ENCODE measurements at regions not wholly inside any gene's neighbourhood (a gene's known extent, or its start where the extent isn't known, plus 50 kb on each side); places are given as distances from the start of the nearest gene placed in this dataset.

DNA sequence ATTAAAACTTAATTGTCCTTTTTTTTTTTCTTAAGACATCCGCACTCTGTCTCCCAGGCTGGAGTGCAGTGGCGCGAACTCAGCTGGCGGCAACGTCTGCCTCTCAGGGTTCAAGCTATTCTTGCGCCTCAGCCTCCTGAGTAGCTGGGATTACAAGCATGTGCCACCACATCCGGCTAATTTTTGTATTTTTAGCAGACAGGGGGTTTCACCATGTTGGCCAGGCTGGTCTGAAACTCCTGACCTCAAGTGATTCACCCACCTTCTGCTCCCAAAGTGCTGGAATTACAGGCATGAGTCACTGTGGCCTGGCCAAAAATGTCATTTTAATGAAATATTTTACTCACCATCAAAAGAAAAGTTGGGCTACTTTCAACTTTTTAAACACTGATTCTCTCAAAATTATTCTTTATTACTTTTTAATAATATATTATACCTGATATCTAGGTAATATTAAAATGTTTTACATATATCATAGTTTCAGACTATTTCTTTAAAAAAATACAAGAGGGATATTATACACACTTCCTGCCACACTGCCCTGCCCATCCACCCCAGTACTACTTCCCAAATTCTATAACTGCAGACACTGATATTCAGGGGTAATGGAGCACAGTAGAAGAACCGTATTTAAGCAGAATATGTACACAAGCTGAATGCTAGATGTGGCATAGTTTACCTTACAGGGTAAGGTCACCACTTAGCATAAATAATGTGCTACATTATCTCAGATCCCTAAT, 723.9 kb upstream of the ZNF385D start:
- DNase-seq (ENCODE audit: low spot score): no peak

DNA sequence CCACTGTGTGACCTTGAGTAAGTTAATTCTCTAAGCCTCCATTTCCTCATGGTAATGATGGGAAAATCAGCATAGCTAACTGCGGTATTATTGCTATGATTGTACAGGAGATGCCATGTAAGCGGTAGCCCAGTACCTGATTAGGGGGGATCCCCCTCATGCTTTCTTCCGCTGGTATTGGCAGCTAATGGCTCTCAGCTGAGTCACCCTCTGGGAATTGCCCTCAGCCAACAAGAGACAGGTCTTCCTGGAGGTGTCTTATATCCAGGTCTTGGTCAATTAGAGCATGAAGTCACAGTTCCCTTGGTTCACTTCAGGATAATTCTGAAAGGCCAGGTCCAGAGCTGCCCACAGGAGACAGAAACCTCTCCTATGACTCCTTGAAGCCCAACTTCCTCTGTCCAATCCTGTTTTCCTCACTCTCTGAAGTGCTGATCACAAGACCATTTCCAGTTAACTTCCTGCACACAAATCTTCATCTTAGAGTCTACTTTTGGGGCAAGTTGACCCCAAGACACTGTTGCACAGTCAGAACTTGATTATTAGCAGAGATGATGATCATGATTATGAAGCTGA, 724.7 kb upstream of the ZNF385D start:
- DNase-seq (ENCODE audit: low spot score): no peak

DNA sequence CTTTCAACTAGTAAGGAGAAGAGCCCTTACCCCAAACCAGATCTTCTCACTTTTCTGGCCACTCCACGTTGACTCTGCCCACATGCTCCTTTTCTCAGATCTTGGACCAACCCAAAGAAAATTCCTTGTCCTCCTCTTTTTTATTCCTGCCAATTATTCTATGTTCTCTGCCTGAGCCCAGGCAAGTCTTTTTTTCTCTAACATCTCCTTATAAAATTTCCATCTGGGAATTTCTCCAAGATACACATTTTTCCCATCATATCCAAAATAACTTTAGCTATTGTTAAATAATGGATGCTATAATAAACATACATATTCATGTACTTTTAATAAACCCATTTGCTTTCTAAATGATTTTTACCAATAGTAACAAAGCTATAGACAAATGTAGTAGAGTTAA, 726.0 kb upstream of the ZNF385D start:
- DNase-seq (ENCODE audit: low spot score): no peak

DNA sequence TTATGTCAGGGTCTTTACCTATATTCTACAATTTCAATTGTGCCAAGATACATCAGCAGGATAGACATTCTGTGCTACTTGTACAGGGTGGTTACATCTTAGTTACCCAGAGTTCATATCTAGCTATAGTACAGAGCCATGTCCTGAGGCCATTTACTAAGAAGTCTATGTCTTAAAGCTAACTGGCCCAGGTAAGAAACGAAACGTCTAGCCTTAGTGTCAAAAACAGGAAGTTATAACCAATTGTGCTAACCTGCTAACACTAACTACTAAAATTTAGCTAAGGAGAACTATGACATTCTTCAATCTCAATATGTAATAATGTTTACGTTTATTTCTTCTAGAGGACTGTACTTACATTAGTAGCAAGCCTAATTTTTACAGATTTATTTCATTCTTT, 717.2 kb upstream of the UBE2E2 start:
- no peak for DNase-seq (ENCODE audit: low spot score)

DNA sequence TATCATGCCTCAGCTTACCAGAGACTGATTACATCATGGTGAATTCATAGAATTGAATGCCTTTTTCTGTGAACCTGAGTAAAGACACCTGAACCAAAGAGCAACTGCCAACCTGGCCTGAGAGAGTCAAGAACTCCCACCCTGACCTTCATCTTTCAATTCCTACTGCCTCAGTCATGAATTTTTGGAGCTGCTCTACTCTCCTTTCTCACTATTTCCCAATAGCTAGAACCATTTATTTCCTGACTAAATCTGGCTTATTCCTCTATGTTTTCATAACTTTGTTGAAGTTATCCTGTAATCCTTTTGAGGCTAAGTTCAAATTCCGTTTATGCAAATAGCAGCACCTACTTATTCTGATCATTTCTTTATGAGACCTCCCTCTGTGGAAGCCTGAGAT, 712.4 kb upstream of the UBE2E2 start:
- DNase-seq (ENCODE audit: low spot score): no peak

DNA sequence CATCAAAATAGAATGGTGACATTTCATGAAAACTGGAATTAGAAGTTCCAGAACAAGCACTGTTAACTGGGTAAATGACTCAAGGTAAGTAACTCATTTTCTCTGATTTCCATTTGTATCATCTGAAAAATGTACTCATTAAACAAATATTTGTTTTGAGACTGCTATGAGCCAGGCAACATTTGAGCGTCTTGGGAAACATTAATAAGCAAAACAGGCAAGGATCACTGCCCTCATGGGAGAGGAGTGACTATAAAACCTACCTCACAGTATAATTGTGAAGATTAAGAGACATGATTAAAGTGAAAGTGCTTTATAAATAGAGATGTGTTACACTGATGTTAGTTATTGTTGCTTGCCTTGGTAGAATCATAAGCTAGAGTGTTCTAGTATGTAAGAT, 711.8 kb upstream of the UBE2E2 start:
- DNase-seq (ENCODE audit: low spot score): no peak

DNA sequence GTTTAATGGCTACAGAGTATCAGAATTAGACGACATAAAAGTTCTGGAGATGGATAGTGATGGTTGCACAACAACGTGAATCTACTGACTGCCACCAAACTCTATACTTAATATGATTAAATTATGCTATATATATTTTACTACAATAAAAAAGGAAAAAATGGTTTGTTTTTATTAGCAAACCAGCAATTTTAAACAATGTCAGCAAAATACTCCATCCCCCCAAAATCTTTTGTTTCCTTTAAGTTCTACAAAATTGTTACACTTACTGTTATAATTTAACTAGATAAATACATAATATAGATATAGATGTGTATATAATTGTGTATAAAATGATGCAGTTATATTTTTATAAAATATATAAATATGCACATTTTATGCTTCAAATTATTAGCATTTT, 710.8 kb upstream of the UBE2E2 start:
- no peak for DNase-seq (ENCODE audit: low spot score)

DNA sequence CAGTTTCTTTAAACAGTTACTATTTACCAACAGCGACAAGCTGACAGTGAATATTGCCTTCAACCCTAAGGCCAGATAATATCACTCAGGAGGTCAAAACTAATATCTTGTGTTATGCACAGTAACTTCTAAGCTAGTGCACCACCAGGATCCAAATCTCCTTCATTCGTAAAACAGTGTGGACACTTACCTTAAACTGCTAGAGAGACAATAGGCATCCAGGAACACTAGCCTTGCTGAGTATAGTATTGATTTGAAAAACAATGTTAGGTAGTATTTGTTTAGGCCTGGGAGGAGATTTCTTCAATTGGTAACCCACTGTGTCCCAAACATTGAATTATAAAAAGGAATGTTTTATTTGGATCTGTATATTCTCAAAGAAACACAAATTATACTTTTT, 707.9 kb upstream of the UBE2E2 start:
- no peak for DNase-seq (ENCODE audit: low spot score)

DNA sequence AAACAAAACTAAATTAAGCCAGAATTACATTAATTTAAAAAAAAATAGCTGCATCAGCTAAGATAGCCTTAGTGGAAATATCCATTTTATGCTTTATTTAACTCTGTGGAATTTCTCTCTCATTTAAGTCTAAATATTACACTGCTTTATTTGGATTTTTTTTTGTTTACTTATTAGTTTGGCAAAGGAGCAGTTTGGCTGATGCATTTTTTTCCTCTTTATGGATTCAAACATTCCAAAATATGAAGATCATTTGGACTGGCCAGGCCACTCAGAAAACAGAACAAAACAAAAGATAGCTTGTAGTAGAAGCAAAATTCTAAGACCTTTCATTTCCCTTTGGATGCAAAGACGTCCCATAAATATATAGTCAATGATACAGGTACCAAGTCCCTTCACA, 707.3 kb upstream of the UBE2E2 start:
- DNase-seq (ENCODE audit: low spot score): no peak

DNA sequence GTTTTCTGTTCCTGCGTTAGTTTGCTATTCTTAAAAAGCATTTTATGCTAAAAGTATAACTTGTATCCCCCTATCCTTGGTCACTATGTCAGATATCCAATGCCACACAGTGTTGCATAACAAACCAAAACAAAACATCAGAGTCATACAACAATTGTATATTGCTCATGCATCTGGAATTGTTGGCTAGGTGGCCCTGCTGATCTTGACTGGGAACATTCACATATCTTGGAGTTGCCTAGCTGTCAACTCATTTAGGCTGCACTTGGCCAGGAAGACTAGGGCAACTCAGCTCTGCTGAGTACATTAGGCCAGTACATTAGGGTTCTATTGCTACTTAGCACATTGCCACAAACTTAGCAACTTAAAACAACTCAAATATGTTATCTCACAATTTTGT, 706.5 kb upstream of the UBE2E2 start:
- DNase-seq (ENCODE audit: low spot score): no peak

DNA sequence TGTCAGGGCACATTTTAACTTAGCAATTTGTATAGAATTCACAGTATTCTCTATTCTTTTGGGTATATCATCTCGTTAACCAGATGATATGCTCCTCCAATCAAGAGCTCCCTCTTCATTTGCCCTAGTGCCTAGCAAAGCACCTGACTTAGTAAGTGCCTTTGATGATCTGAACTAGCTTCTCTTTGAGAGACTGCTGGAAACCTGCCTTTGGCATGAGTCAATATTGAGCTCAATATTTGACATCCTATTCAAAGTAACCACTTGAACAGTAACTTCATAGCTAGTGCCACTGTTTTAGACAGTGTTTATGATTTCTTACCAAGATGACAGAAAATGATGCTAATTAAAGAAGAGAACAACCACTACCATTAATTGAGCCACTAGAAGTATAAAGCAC, 696.3 kb upstream of the UBE2E2 start:
- no peak for DNase-seq (ENCODE audit: low spot score)

DNA sequence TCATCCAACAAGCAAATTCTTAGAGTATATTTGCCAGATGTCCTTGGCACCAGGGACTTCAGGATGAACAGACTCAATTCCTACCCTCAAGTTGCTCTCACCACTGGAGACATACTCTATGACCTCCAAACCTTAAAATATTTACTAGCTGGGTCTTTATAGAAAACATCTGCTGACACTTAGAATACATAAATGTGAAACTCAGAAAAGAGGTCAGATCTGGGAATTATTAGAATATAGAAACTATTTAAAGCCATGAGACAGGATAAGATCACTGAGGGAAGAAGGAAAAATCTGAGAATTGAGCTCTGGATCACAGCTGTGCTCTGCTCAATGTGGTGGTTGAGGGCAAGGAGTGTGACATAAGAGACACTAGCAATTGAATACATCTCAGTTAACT, 695.4 kb upstream of the UBE2E2 start:
- no peak for DNase-seq (ENCODE audit: low spot score)

DNA sequence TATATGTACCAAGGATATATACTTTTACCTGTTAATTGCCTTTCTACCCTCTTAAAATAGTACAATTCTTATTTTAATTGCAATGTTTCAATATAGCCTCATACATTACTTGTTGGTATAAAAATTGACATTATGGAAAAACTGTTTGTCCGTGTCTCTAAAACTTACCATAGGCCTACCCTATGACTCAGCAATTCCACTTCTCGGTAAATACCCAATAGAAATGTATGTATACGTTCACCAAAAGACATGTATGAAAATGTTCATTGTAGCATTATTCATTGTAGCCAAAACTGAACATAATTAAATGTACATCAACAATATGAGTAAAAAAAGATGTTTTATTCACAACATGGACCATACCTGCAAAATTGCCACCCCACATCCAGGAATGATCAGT, 679.2 kb upstream of the UBE2E2 start:
- no peak for DNase-seq (ENCODE audit: low spot score)

DNA sequence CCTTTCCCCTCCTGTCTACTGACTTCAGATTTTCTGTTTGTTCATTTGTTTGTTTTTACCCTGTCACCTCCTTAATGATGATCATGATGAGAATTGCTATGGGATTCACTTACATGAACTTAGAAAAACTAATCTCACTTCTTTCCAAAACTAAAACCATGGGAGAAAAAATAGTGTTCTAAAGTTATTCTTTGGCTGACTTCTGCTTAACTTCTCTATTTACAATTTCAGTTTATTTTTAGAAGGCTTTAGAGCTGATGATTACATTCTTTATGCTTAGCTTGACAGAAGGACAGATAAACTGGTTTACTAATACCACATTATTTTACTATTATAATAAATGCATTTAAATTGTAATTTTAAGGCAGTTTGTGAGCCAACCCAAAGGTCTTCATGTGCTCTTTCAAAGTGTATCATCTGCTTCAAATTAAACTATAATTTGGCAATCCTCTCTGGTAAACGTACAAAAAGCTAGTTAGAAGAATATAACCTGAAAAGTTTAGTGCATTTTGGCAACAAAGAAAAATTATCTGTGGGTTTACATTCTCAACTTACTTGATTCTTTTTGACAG, 676.8 kb upstream of the UBE2E2 start:
- no peak for DNase-seq (ENCODE audit: low spot score)

DNA sequence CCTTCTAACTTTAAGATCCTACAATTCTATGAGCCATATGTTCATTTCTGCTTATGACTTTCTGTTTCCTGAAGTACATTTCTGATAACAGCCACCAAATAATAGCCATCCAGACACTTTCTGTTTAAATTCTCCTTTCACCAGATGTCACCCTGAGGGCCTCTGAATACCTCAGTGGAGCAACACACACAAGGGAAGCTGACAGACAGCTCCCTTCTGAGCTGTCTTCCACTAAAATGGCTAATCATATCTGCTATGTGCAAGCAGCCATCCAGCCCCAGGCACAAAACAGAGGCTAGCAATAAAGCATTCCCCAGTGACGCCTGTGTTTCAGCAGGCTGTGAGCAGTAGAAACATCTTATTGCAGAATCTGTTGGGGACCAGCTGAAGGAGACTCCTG, 666.6 kb upstream of the UBE2E2 start:
- DNase-seq (ENCODE audit: low spot score): no peak

DNA sequence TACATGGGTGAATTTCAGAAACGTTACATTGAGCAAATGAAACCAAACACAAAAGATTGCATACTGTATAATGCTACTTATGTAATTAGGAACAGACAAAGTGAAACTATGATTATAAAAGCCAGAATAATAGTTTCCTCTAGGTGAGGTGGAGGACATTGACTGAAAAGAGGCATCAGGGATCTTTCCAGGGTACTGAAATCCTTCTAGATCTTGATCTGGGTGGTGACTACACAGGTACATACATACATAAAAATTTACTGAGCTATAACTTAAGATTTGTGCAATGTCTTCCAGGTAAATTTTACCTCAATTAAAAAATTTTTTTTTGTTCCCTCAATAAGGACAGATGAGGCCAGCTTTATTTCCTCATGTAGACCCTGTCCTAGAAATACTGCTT, 665.6 kb upstream of the UBE2E2 start:
- no peak for DNase-seq (ENCODE audit: low spot score)

DNA sequence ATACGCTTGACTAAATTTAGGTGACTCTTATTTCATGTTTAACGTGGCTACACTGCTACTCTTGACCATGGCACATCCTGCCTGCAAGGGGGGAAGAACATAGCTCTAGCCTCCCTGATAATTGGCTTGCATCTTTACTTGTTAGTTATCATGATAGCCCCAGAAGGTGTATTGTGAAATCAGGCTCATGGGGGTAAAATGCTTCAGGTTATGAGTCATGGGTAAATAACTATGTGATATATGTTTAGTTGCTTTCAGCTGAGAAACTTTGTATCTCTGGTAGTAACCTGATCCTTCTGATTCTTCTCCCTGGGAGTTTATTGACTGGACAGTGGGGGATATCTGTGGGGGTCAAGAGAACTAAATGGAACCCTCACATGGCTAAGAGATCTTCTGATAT, 660.8 kb upstream of the UBE2E2 start:
- DNase-seq (ENCODE audit: low spot score): no peak

DNA sequence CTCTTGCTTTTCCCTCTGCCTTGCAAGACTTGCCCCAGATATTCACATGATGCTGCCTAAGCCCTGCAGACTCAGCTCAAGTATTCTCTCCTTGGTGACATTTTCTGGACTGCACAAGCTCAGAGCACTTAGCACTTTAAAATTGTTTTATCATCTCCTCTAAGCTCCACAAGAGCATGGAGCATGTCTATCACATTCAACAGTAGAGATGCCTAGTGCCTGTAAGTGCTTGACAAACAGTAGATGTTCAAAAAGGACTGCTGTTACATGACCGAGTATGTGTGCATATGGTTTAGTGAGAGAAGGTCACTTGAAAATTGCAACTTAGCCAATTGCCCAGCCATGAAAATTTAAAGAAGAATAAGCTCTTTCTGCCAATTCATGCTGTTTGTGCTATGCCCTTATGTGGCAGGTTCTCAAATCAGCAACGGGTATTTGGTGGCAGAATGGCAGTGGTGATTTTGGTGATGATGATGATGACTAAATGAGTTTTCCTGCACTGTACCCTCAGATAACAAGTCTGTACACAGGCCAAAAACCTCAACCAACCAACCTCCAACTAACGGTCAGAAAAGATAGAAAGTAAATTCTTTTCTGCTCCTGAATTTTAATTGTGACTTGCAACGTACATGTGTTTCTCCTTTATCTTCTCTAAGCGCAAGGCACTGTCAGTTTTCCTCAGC, 647.2 kb upstream of the UBE2E2 start:
- no peak for DNase-seq (ENCODE audit: low spot score)

DNA sequence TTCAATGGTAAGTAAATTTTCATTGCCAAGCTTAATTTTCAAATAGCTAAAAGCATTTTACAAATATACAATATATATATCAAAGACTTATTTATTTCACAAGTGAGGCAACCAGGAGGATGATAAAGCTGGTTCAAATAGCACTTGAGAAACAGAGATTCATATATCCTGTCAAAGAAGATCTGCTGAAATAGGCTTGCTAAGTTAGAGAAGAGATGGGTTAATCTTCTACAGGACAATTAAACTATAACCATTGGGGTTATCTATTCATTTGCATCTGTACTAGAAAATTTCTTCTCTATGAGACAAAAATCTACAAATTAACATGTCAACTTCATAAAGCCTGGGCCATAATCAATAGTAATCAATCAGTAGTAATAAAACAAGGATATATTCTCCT, 637.7 kb upstream of the UBE2E2 start:
- DNase-seq (ENCODE audit: low spot score): no peak

DNA sequence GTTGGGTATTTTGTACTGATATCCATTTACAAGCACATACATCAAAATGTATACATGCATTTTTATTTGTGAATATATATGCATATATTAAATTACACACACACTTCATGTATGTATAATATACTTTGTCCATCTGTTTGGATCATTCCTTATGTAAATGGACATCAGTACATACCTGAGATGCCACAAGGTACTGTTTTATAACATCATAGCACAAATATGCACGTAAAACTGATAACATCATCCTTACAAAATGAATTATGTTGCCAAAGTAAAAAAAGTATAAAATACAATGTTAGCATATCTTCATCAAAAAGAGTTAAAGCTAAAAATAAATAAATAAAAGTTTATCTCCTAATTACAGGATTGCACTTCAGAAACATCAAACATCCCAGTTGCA, 634.8 kb upstream of the UBE2E2 start:
- DNase-seq (ENCODE audit: low spot score): no peak

DNA sequence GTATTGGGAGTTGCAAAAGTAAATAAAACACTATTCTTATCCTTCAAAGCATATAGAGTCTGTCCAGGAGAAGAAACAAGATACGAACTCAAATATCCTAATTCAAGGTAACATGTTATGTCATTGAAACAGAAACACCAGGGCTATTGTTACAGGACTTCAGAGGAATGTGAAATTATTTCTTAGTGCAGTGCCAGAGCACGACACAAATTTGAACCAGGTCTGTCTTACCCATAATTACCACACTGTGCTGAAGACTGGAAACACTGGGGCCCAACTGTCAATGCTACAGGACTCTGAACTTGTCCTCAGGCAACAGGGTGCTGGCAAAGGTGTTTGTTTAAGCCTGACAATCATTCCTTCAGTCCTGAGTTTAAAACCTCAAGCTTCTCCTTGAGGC, 633.6 kb upstream of the UBE2E2 start:
- DNase-seq (ENCODE audit: low spot score): no peak

DNA sequence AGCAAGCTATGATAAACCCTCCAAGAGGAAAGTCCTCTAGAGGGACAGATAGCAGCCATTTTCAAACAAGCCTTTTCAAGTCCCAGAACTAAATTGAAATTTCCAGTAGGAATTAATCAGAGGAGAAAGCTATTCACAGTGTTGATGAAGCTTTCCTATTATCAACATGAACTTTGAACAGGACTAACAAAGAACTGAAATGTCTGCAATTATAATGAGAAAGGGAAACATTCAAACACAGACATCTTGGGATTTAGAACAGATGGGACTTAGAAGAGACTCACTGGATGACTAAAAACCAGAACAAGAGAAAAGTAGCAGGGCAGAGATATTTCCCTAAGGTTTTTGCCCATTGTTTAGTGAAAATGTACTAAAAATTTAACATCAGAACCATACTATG, 622.1 kb upstream of the UBE2E2 start:
- DNase-seq (ENCODE audit: low spot score): no peak

DNA sequence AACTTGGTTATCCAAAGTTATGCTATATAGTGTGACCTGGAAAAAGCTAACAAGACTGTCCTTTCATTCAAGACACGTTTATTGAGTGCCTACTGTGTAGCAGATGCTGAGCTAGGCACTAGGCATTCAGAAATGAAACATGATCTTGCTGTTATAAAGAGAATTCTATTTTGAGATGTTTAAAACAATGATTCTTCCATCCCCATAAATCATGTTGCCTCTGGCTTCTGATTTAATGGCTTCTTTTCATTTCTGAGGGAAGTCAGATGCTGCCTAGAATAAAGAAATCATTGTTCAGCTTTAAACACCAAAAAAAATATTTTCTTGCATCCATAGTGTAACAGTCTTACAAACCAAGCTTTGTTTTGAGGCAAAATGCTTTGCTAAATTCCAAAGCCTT, 620.9 kb upstream of the UBE2E2 start:
- no peak for DNase-seq (ENCODE audit: low spot score)

Measured in HT-29 (cell line).